ENCODE measurements at regions not wholly inside any gene's neighbourhood (a gene's known extent, or its start where the extent isn't known, plus 50 kb on each side); places are given as distances from the start of the nearest gene placed in this dataset.

DNA sequence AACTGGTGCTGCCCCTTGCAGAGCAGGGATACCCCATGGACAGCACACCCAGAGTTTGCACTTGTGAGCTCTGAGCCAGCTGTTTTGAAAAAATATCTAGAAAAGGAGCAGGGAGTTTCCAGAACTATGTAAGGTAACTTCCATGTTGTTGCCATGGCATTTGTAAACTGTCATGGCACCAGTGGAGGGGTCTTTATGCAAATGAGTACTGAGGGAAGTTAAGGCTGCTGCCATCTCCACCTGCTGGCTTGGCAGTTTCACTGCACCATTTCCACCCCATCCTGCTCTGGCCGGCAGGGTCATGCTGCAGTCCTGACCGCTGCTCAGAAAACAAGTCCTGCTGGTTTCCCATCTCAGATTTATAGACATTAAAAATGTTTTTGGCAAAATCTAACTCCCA, 52.3 kb upstream of the SNTG2 start:
- TF ChIP-seq EZH2 (IDR thresholded peaks at IDR 0.05; ENCODE audit: low read length, missing control alignments), result no peak
- TF ChIP-seq, protein P1, sequence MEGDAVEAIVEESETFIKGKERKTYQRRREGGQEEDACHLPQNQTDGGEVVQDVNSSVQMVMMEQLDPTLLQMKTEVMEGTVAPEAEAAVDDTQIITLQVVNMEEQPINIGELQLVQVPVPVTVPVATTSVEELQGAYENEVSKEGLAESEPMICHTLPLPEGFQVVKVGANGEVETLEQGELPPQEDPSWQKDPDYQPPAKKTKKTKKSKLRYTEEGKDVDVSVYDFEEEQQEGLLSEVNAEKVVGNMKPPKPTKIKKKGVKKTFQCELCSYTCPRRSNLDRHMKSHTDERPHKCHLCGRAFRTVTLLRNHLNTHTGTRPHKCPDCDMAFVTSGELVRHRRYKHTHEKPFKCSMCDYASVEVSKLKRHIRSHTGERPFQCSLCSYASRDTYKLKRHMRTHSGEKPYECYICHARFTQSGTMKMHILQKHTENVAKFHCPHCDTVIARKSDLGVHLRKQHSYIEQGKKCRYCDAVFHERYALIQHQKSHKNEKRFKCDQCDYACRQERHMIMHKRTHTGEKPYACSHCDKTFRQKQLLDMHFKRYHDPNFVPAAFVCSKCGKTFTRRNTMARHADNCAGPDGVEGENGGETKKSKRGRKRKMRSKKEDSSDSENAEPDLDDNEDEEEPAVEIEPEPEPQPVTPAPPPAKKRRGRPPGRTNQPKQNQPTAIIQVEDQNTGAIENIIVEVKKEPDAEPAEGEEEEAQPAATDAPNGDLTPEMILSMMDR (conservative IDR thresholded peaks at IDR 0.05 in 1 of 2, IDR thresholded peaks at IDR 0.05 in 1 of 2; ENCODE audit: low read depth in 1 of 2, low read length in 2 of 2), result no peak
- no peak for DNase-seq (ENCODE audit: low read depth in 2 of 2)
- H3K36me3 ChIP-seq (ENCODE audit: control insufficient read depth, insufficient read depth, low read length), result no peaks in the 10 kb centered on the region
- H3K9me3 ChIP-seq (ENCODE audit: control insufficient read depth, insufficient read depth, low read depth, low read length), result no peaks in the 10 kb centered on the region
- no peak overlapping the region for H3K9ac ChIP-seq (ENCODE audit: insufficient read depth, low read length)
- H3K4me2 ChIP-seq (ENCODE audit: extremely low read depth, insufficient read depth, low read length), result no peak overlapping the region
- no peaks in the 10 kb centered on the region for H3K27me3 ChIP-seq (ENCODE audit: control insufficient read depth, insufficient read depth, low read length)
- no peaks in the 10 kb centered on the region for H4K20me1 ChIP-seq (ENCODE audit: control insufficient read depth, extremely low read depth, insufficient read depth, low read length)
- H3K4me3 ChIP-seq (replicated peaks in 1 of 4; ENCODE audit: control extremely low read depth in 1 of 4, insufficient read depth in 1 of 4, low read depth in 3 of 4, low read length in 4 of 4), result no peak overlapping the region
- no peak overlapping the region for H2AFZ ChIP-seq (ENCODE audit: low read length)
- no peak overlapping the region for H3K27ac ChIP-seq (ENCODE audit: insufficient read depth, low read length)
- no peaks in the 10 kb centered on the region for H3K4me1 ChIP-seq (ENCODE audit: control insufficient read depth, extremely low read depth, insufficient read depth, low read length)
- H3K79me2 ChIP-seq (ENCODE audit: control insufficient read depth, insufficient read depth, low read length), result no peaks in the 10 kb centered on the region

DNA sequence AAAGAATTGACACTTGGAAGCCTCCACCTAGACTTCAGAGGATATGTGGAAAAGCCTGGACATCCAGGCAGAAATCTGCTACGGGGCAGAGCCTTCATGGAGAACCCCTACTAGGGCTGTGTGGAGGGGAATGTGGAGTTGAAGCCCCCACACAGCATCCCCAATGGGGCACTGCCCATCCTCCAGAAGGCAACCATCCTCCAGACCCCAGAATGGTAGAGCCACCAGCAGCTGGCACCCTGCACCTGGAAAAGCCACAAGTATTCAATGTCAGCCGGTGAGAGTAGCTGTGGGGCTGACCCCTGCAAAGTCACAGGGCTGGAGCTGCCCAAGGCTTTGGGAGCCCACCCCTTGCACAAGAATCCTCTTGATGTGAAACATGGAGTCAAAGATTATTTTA, 53.6 kb upstream of the SNTG2 start:
- Histone ChIP-seq H3K27me3 (ENCODE audit: control insufficient read depth, insufficient read depth, low read length) (no peaks in the 10 kb centered on the region), H4K20me1 (ENCODE audit: control insufficient read depth, extremely low read depth, insufficient read depth, low read length) (no peaks in the 10 kb centered on the region), H3K4me1 (ENCODE audit: control insufficient read depth, extremely low read depth, insufficient read depth, low read length) (no peaks in the 10 kb centered on the region), H3K4me3 (replicated peaks in 1 of 4; ENCODE audit: control extremely low read depth in 1 of 4, insufficient read depth in 1 of 4, low read depth in 3 of 4, low read length in 4 of 4) (no peak overlapping the region), H2AFZ (ENCODE audit: low read length) (no peak overlapping the region), H3K9ac (ENCODE audit: insufficient read depth, low read length) (no peak overlapping the region), H3K4me2 (ENCODE audit: extremely low read depth, insufficient read depth, low read length) (no peak overlapping the region), H3K36me3 (ENCODE audit: control insufficient read depth, insufficient read depth, low read length) (no peaks in the 10 kb centered on the region), H3K27ac (ENCODE audit: insufficient read depth, low read length) (no peak overlapping the region), H3K9me3 (ENCODE audit: control insufficient read depth, insufficient read depth, low read depth, low read length) (no peaks in the 10 kb centered on the region), H3K79me2 (ENCODE audit: control insufficient read depth, insufficient read depth, low read length) (no peaks in the 10 kb centered on the region)
- no peak for TF ChIP-seq EZH2 (IDR thresholded peaks at IDR 0.05; ENCODE audit: low read length, missing control alignments)
- TF ChIP-seq, protein P1 (conservative IDR thresholded peaks at IDR 0.05 in 1 of 2, IDR thresholded peaks at IDR 0.05 in 1 of 2; ENCODE audit: low read depth in 1 of 2, low read length in 2 of 2), result no peak
- DNase-seq (ENCODE audit: low read depth in 2 of 2), result no peak

DNA sequence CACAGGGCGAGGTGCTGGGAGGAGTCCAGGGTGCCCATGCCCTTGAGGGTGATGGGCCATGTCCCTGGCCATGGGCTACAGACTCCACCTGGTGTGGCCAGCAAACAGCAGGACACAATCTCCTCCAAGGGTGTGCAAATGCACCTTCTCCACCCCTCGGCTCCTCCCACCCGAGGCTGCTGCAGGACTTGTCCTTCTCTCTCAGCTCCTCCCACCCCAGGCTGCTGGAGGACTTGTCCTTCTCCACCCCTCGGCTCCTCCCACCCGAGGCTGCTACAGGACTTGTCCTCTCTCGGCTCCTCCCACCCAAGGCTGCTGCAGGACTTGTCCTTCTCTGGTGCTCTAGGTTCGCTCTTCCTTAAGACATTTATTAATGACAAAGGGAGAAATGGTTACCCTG, 57.3 kb upstream of the SNTG2 start:
- Histone ChIP-seq H3K4me2 (ENCODE audit: extremely low read depth, insufficient read depth, low read length) (no peak overlapping the region), H3K36me3 (ENCODE audit: control insufficient read depth, insufficient read depth, low read length) (no peaks in the 10 kb centered on the region), H3K9ac (ENCODE audit: insufficient read depth, low read length) (no peak overlapping the region), H3K27me3 (ENCODE audit: control insufficient read depth, insufficient read depth, low read length) (no peaks in the 10 kb centered on the region), H3K27ac (ENCODE audit: insufficient read depth, low read length) (no peak overlapping the region), H3K9me3 (ENCODE audit: control insufficient read depth, insufficient read depth, low read depth, low read length) (no peaks in the 10 kb centered on the region), H4K20me1 (ENCODE audit: control insufficient read depth, extremely low read depth, insufficient read depth, low read length) (no peaks in the 10 kb centered on the region), H3K79me2 (ENCODE audit: control insufficient read depth, insufficient read depth, low read length) (no peaks in the 10 kb centered on the region), H2AFZ (ENCODE audit: low read length) (no peak overlapping the region), H3K4me1 (ENCODE audit: control insufficient read depth, extremely low read depth, insufficient read depth, low read length) (no peaks in the 10 kb centered on the region), H3K4me3 (replicated peaks in 1 of 4; ENCODE audit: control extremely low read depth in 1 of 4, insufficient read depth in 1 of 4, low read depth in 3 of 4, low read length in 4 of 4) (no peak overlapping the region)
- TF ChIP-seq EZH2 (IDR thresholded peaks at IDR 0.05; ENCODE audit: low read length, missing control alignments), result no peak
- TF ChIP-seq, protein P1 (conservative IDR thresholded peaks at IDR 0.05 in 1 of 2, IDR thresholded peaks at IDR 0.05 in 1 of 2; ENCODE audit: low read depth in 1 of 2, low read length in 2 of 2), result no peak
- no peak for DNase-seq (ENCODE audit: low read depth in 2 of 2)

Measured in fibroblast of lung (primary cell).